ENCODE measurements at regions not wholly inside any gene's neighbourhood (a gene's known extent, or its start where the extent isn't known, plus 50 kb on each side); places are given as distances from the start of the nearest gene placed in this dataset.

DNA sequence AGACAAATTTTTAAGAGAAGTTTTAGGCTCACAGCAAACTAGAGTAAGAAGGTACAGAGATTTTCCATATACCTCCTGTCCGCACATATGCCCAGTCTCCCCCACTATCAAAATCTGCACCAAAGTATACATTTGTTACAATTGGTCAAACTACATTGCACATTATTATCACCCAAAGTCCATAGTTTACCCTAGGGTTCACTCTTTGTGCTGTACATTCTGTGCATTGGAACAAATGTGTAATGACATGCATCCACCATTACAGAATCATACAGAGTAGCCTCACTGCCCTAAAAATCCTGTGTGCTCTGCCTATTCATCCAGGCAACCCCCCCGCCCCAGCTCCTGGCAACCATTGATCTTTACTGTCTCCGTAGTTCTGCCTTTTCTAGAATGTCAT is 61.7 kb upstream of the SPRED2 start:
- TF ChIP-seq, protein P1, sequence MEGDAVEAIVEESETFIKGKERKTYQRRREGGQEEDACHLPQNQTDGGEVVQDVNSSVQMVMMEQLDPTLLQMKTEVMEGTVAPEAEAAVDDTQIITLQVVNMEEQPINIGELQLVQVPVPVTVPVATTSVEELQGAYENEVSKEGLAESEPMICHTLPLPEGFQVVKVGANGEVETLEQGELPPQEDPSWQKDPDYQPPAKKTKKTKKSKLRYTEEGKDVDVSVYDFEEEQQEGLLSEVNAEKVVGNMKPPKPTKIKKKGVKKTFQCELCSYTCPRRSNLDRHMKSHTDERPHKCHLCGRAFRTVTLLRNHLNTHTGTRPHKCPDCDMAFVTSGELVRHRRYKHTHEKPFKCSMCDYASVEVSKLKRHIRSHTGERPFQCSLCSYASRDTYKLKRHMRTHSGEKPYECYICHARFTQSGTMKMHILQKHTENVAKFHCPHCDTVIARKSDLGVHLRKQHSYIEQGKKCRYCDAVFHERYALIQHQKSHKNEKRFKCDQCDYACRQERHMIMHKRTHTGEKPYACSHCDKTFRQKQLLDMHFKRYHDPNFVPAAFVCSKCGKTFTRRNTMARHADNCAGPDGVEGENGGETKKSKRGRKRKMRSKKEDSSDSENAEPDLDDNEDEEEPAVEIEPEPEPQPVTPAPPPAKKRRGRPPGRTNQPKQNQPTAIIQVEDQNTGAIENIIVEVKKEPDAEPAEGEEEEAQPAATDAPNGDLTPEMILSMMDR (IDR thresholded peaks at IDR 0.05; ENCODE audit: low read length): no peak
- TF ChIP-seq EZH2phosphoT487 (IDR thresholded peaks at IDR 0.05; ENCODE audit: low read length): no peak
